GM23338 (cell line): ENCODE measurements at regions not wholly inside any gene's neighbourhood (a gene's known extent, or its start where the extent isn't known, plus 50 kb on each side); places are given as distances from the start of the nearest gene placed in this dataset.

Source experiments
- CREB1 ChIP-seq: fragments of 250-450 bp; sonication (Bioruptor Pico); IDR thresholded peaks from 2 replicates; pipeline ENCODE4 v1.5.0; 2020; ENCODE audit warnings: low read depth, mild to moderate bottlenecking, moderate library complexity
- CTCF ChIP-seq, 2 experiments: fragments of 200-600 bp in 1 of 2; sonication (generic) in 1 of 2; conservative IDR thresholded peaks; 2 replicates each; pipeline versions ENCODE4 v1.5.1 to v1.6.1; 2016 to 2017; ENCODE audit warnings: antibody characterized with exemption in 2 of 2, low read depth in 2 of 2, mild to moderate bottlenecking in 2 of 2, moderate library complexity in 1 of 2
- EZH2 ChIP-seq: fragments of 200-600 bp; sonication (generic); IDR thresholded peaks from one replicate; pipeline ENCODE4 v1.8.0; 2017; ENCODE audit warnings: antibody characterized with exemption, mild to moderate bottlenecking, low read depth; ENCODE audit not compliant: unreplicated experiment
- EZH2phosphoT487 ChIP-seq: fragments of 200-600 bp; sonication (generic); IDR thresholded peaks from one replicate; pipeline ENCODE4 v1.8.1; 2018; ENCODE audit warnings: antibody characterized with exemption; ENCODE audit not compliant: unreplicated experiment
- JUNB ChIP-seq: IDR thresholded peaks from one replicate; pipeline ENCODE4 v1.6.1; 2016; ENCODE audit warnings: antibody characterized with exemption; ENCODE audit not compliant: unreplicated experiment
- NANOG ChIP-seq: IDR thresholded peaks from 2 replicates; pipeline ENCODE4 v1.6.1; 2016; ENCODE audit warnings: antibody characterized with exemption, borderline replicate concordance
- POLR2AphosphoS5 ChIP-seq: IDR thresholded peaks from 2 replicates; pipeline ENCODE4 v1.6.1; 2016; ENCODE audit warnings: antibody characterized with exemption, low read depth
- REST ChIP-seq: IDR thresholded peaks from one replicate; pipeline ENCODE4 v1.6.1; 2018; ENCODE audit warnings: antibody characterized with exemption; ENCODE audit not compliant: unreplicated experiment
- ZNF114 ChIP-seq: fragments of 250-450 bp; sonication (Bioruptor Pico); IDR thresholded peaks from 2 replicates; pipeline ENCODE4 v1.5.0; 2020; ENCODE audit warnings: mild to moderate bottlenecking, moderate library complexity
- TF ChIP-seq, protein P1 (sequence below): IDR thresholded peaks from 2 replicates; pipeline ENCODE4 v1.6.1; 2016; ENCODE audit warnings: antibody characterized with exemption

DNA sequence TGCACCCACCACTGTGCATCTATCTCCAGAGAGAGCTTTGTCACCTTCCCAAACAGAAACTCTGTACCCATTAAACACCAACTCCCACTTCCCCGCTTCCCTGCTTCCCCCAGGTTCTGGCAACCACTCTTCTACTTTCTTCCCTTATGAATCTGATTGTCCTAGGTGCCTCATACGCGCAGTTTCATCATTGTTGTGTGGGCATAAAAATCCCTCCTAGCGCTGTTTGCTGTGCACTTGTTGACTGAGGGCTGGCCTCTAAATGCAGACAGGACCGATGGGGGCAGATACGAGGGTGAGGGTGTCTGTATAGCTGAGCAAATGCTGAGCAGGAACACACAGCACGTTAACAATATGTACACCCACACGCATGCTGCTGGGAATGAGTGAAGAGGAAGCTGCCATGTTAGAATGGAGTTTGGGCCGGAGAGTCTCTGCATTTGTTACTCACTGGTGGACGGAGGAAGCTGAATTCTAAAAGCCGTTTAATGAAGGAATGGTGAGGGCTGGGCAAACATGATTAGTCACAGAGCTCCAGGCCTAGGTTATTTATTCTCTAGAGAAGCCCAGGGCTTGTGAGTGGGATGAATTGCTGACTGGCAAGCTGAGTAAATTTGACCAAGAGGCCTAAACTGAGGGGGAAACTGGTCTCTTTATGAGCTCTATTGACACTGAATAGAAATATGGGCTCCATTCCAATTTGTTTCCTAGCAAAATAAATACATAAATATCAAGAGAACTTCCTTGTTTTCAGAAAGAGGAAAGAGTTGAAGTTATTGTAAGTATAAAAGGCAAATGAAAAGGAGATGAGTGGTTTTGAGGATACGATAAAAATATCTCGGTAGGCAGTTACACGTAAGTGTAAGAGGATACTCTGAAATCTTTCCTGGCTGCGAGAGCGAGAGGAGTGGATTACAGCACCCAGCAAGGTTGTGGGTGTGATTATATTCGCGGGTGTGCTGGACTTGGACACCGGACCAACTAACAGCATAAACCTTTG lies 95.9 kb upstream of the RPS6KA3 start:
- no peak for TF ChIP-seq CTCF (conservative IDR thresholded peaks at IDR 0.05; ENCODE audit: low read depth in 2 of 2)
- TF ChIP-seq EZH2, result no peak
- no peak for TF ChIP-seq POLR2AphosphoS5
- TF ChIP-seq EZH2phosphoT487, result no peak
- TF ChIP-seq NANOG, result no peak
- TF ChIP-seq CREB1, result no peak
- TF ChIP-seq, protein P1, sequence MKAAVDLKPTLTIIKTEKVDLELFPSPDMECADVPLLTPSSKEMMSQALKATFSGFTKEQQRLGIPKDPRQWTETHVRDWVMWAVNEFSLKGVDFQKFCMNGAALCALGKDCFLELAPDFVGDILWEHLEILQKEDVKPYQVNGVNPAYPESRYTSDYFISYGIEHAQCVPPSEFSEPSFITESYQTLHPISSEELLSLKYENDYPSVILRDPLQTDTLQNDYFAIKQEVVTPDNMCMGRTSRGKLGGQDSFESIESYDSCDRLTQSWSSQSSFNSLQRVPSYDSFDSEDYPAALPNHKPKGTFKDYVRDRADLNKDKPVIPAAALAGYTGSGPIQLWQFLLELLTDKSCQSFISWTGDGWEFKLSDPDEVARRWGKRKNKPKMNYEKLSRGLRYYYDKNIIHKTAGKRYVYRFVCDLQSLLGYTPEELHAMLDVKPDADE, result no peak
- no peak for TF ChIP-seq JUNB
- no peak for TF ChIP-seq REST
- TF ChIP-seq ZNF114 (CRISPR knock-in tag), result no peak
